A549 (cell line): ENCODE measurements at regions not wholly inside any gene's neighbourhood (a gene's known extent, or its start where the extent isn't known, plus 50 kb on each side); places are given as distances from the start of the nearest gene placed in this dataset.

Experiments
- CEBPB ChIP-seq, 2 experiments: fragments of >200 bp in 1 of 2; sonication (Bioruptor Twin) in 1 of 2; formaldehyde crosslinking in 1 of 2; IDR thresholded peaks; 2 replicates each; pipeline ENCODE4 v1.6.1; 2012 to 2016
- RFX5 ChIP-seq: fragments of 450-650 bp; IDR thresholded peaks from 2 replicates; pipeline ENCODE4 v1.7.1; 2014; ENCODE audit warnings: antibody characterized with exemption, mild to moderate bottlenecking, moderate library complexity

DNA sequence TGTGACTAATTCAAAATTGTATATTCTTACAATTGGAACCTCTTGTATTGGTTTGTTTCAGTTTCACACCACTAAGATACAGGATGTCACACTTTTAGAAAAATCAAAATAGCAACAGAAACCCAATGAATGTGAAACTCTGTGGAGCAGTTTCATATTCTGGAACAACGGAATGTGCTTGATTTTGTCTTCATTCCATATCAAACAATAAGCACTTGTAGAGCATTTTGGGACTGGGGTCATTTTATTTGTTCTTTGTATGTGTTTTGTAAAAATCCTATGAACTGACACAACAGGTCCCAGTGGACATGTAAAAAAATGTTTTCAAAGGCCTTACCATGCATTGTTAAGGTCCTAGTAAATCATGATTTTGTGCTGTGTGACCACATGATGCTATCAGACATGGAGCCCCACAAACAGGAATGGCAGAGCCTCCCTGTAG lies 123.1 kb downstream of the DKK1 start:
- TF ChIP-seq CEBPB (IDR thresholded peaks at IDR 0.05) (no peak), RFX5 (no peak)
